Breast epithelium (tissue), 4 donors: ENCODE measurements at regions not wholly inside any gene's neighbourhood (a gene's known extent, or its start where the extent isn't known, plus 50 kb on each side); places are given as distances from the start of the nearest gene placed in this dataset.

ENCODE experiments used
- DNase-seq, 2 donors: peaks; one replicate each; pipeline ENCODE4 v3.0.0-alpha.2; 2019; ENCODE audit warnings: low spot score in 2 of 2
- H3K27ac ChIP-seq, 2 donors: fragments of 200-600 bp; sonication (generic) in 1 of 2; one replicate each; pipeline ENCODE4 v1.5.1; 2016 to 2019; ENCODE audit warnings: mild to moderate bottlenecking in 1 of 2
- H3K27me3 ChIP-seq, 2 donors: fragments of 200-600 bp; sonication (generic) in 1 of 2; one replicate each; pipeline versions ENCODE4 v1.5.1 to v1.6.0; 2017 to 2019; ENCODE audit warnings: control low read depth in 1 of 2, mild to moderate bottlenecking in 1 of 2
- H3K36me3 ChIP-seq: fragments of 200-600 bp; one replicate; pipeline ENCODE4 v1.5.1; 2019
- H3K4me1 ChIP-seq, 2 donors: fragments of 200-600 bp; sonication (generic); one replicate each; pipeline ENCODE4 v1.5.1; 2016 to 2019; ENCODE audit warnings: control low read depth in 1 of 2
- H3K4me3 ChIP-seq, 3 donors: fragments of 200-600 bp; sonication (generic); 1 replicate in 2 of 3; 2 replicates in 1 of 3; pipeline ENCODE4 v1.5.1; 2016 to 2019; ENCODE audit warnings: mild to moderate bottlenecking in 3 of 3, moderate library complexity in 2 of 3
- H3K9me3 ChIP-seq, 2 donors: fragments of 200-600 bp; sonication (generic) in 1 of 2; one replicate each; pipeline ENCODE4 v1.5.1; 2016 to 2019; ENCODE audit warnings: control low read depth in 1 of 2
- POLR2A ChIP-seq: fragments of 450-650 bp; IDR thresholded peaks from one replicate; pipeline ENCODE4 v1.6.1; 2016; ENCODE audit warnings: antibody characterized with exemption, mild to moderate bottlenecking, moderate library complexity
- POLR2AphosphoS5 ChIP-seq, 3 donors: sonication (generic); formaldehyde crosslinking; IDR thresholded peaks; one replicate each; pipeline ENCODE4 v1.6.1; 2017; ENCODE audit warnings: antibody characterized with exemption in 3 of 3
- intact Hi-C: fragments of 100-400 bp; cut with DNase I; formaldehyde crosslinking; loops from one replicate; pipeline ENCODE4 v1.15.1; 2023; ENCODE audit warnings: low total_unique reads
- TF ChIP-seq, protein P1 (sequence below), 3 donors: fragments of 450-650 bp; IDR thresholded peaks; one replicate each; pipeline ENCODE4 v1.5.1; 2016 to 2017; ENCODE audit warnings: antibody characterized with exemption in 3 of 3, mild to moderate bottlenecking in 3 of 3, moderate library complexity in 3 of 3

- H3K27ac ChIP-seq: no peak overlapping the region
- no peaks in the 10 kb centered on the region for H3K4me1 ChIP-seq
- H3K36me3 ChIP-seq: no peaks in the 10 kb centered on the region
- intact Hi-C loops: no loop called here
- no peaks in the 10 kb centered on the region for H3K27me3 ChIP-seq
- H3K4me3 ChIP-seq: no peak overlapping the region
- no peaks in the 10 kb centered on the region for H3K9me3 ChIP-seq
- no peak for TF ChIP-seq POLR2A
- TF ChIP-seq POLR2AphosphoS5 (IDR thresholded peaks at IDR 0.05): no peak
- TF ChIP-seq, protein P1, sequence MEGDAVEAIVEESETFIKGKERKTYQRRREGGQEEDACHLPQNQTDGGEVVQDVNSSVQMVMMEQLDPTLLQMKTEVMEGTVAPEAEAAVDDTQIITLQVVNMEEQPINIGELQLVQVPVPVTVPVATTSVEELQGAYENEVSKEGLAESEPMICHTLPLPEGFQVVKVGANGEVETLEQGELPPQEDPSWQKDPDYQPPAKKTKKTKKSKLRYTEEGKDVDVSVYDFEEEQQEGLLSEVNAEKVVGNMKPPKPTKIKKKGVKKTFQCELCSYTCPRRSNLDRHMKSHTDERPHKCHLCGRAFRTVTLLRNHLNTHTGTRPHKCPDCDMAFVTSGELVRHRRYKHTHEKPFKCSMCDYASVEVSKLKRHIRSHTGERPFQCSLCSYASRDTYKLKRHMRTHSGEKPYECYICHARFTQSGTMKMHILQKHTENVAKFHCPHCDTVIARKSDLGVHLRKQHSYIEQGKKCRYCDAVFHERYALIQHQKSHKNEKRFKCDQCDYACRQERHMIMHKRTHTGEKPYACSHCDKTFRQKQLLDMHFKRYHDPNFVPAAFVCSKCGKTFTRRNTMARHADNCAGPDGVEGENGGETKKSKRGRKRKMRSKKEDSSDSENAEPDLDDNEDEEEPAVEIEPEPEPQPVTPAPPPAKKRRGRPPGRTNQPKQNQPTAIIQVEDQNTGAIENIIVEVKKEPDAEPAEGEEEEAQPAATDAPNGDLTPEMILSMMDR (IDR thresholded peaks at IDR 0.05): no peak
- DNase-seq: no peak
Measured at GRCh38 chr12:91785655-91786498, 359.8 kb downstream of the BTG1 start.

- Histone ChIP-seq H3K36me3 (no peaks in the 10 kb centered on the region), H3K4me1 (no peaks in the 10 kb centered on the region), H3K4me3 (no peak overlapping the region), H3K9me3 (no peaks in the 10 kb centered on the region), H3K27ac (no peak overlapping the region), H3K27me3 (no peaks in the 10 kb centered on the region)
- TF ChIP-seq POLR2A: no peak
- TF ChIP-seq, protein P1 (IDR thresholded peaks at IDR 0.05): no peak
- no peak for TF ChIP-seq POLR2AphosphoS5 (IDR thresholded peaks at IDR 0.05)
- no peak for DNase-seq
- intact Hi-C loops: no loop called here
Measured at GRCh38 chr12:91781114-91781513, 364.5 kb downstream of the BTG1 start.

- Histone ChIP-seq H3K27ac (peak overlapping the region; percentile 13 to 37), H3K36me3 (no peaks in the 10 kb centered on the region), H3K9me3 (no peaks in the 10 kb centered on the region), H3K27me3 (no peaks in the 10 kb centered on the region), H3K4me1 (no peaks in the 10 kb centered on the region), H3K4me3 (no peak overlapping the region)
- DNase-seq: no peak
- intact Hi-C loops: no loop called here
- TF ChIP-seq POLR2A: no peak
- TF ChIP-seq, protein P1 (IDR thresholded peaks at IDR 0.05): no peak
- no peak for TF ChIP-seq POLR2AphosphoS5 (IDR thresholded peaks at IDR 0.05)
Measured at GRCh38 chr12:91778938-91779400, 366.7 kb downstream of the BTG1 start.

DNA sequence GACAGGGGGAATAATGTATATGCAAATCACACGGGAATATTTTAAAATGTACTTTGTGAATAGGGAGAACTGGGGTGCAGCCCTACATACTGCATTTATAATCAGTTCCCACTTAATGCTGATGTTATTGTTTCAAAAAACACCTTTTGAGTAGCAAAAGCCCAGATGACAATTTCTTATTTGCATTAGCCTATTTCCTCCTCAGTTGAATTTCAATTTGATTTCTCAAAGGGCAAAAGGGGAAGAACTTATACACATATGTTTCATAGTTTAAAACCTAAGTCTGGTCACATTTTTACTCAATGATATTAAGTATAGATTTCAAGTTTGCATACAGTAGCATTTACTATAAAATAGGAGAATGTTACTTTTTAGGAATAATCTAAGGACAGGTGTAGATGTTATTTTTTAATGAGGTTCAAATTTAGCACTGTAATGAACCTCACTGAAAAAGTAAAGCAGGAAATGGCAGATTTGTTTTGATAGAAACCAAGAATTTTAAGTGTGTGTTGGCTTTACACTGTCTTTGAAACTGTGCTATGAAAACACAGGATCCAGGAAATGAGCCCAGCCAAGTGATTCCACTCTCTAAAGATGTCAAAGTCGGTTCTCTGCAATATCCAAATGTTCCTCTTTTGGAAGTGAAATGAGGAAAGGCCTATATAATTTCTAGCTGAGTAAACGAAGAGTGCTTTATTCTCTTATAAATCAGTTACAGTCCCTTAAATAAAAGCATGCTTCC lies 367.4 kb downstream of the BTG1 start:
- TF ChIP-seq POLR2AphosphoS5 (IDR thresholded peaks at IDR 0.05): no peak
- TF ChIP-seq, protein P1 (IDR thresholded peaks at IDR 0.05): no peak
- no peak for TF ChIP-seq POLR2A
- DNase-seq: no peak
- no peaks in the 10 kb centered on the region for H3K36me3 ChIP-seq
- H3K4me3 ChIP-seq: no peak overlapping the region
- H3K4me1 ChIP-seq: no peaks in the 10 kb centered on the region
- intact Hi-C loops: no loop called here
- peak overlapping the region; percentile 13 to 37 for H3K27ac ChIP-seq
- no peaks in the 10 kb centered on the region for H3K9me3 ChIP-seq
- no peaks in the 10 kb centered on the region for H3K27me3 ChIP-seq
